ENCODE measurements at regions not wholly inside any gene's neighbourhood (a gene's known extent, or its start where the extent isn't known, plus 50 kb on each side); places are given as distances from the start of the nearest gene placed in this dataset.
"Not testable (repeated sequence)": the region's sequence is repeated elsewhere in the genome, so short reads cannot be mapped to it uniquely, and the experiment has no call there.

GRCh38 chr10:52391927-52392602 is 78.0 kb downstream of the DKK1 start:
- H3K4me2 ChIP-seq (ENCODE audit: insufficient read depth, low read length), result no peak overlapping the region
- no peaks in the 10 kb centered on the region for H4K20me1 ChIP-seq (ENCODE audit: insufficient read depth, low read length)
- H3K36me3 ChIP-seq (ENCODE audit: insufficient read depth, low read length), result no peaks in the 10 kb centered on the region
- no peaks in the 10 kb centered on the region for H3K79me2 ChIP-seq (ENCODE audit: insufficient read depth, low read length)
- DNase-seq (ENCODE audit: insufficient read length, low spot score, missing footprints), result no peak
- no peaks in the 10 kb centered on the region for H3K9me3 ChIP-seq (ENCODE audit: low read depth, low read length)
- no peak overlapping the region for H3K27ac ChIP-seq (ENCODE audit: low read depth, low read length)
- TF ChIP-seq CTCF (IDR thresholded peaks at IDR 0.05; ENCODE audit: extremely low read depth, low read depth, low read length), result no peak
- no peak overlapping the region for H2AFZ ChIP-seq (ENCODE audit: low read length)
- no peaks in the 10 kb centered on the region for H3K4me1 ChIP-seq (ENCODE audit: insufficient read depth, low read length)
- no peaks in the 10 kb centered on the region for H3K27me3 ChIP-seq (ENCODE audit: insufficient read depth, low read length)
- no peak overlapping the region for H3K4me3 ChIP-seq (ENCODE audit: insufficient read depth, low read length)

DNA sequence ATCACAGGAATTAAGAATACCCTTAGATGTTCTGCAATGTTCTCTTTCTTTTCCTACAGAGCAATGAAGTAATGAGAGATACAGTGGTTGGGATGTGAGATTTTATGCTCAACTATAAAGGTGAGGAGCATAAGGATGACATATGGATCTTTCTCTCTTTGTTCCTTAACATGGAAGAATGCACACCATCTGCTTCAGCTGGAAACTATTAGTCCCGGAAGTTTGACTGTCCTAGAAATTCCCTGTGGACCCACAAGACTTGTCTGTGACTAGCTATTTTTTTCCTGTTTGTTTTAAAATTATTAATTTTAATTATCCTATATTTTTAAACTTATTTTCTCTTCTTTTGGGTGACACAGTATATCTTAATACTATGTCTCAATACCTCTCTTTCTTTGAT is 80.2 kb downstream of the DKK1 start:
- no peaks in the 10 kb centered on the region for H3K4me1 ChIP-seq (ENCODE audit: insufficient read depth, low read length)
- DNase-seq (ENCODE audit: insufficient read length, low spot score, missing footprints), result no peak
- TF ChIP-seq CTCF (IDR thresholded peaks at IDR 0.05; ENCODE audit: extremely low read depth, low read depth, low read length), result no peak
- no peak overlapping the region for H3K4me2 ChIP-seq (ENCODE audit: insufficient read depth, low read length)
- H2AFZ ChIP-seq (ENCODE audit: low read length), result no peak overlapping the region
- no peaks in the 10 kb centered on the region for H3K9me3 ChIP-seq (ENCODE audit: low read depth, low read length)
- no peaks in the 10 kb centered on the region for H4K20me1 ChIP-seq (ENCODE audit: insufficient read depth, low read length)
- no peaks in the 10 kb centered on the region for H3K36me3 ChIP-seq (ENCODE audit: insufficient read depth, low read length)
- no peaks in the 10 kb centered on the region for H3K79me2 ChIP-seq (ENCODE audit: insufficient read depth, low read length)
- no peaks in the 10 kb centered on the region for H3K27me3 ChIP-seq (ENCODE audit: insufficient read depth, low read length)
- no peak overlapping the region for H3K4me3 ChIP-seq (ENCODE audit: insufficient read depth, low read length)
- no peak overlapping the region for H3K27ac ChIP-seq (ENCODE audit: low read depth, low read length)

- Histone ChIP-seq H3K4me2 (ENCODE audit: insufficient read depth, low read length) (peak overlapping the region; percentile 0), H3K4me1 (ENCODE audit: insufficient read depth, low read length) (no peaks in the 10 kb centered on the region), H4K20me1 (ENCODE audit: insufficient read depth, low read length) (no peaks in the 10 kb centered on the region), H3K79me2 (ENCODE audit: insufficient read depth, low read length) (no peaks in the 10 kb centered on the region), H3K36me3 (ENCODE audit: insufficient read depth, low read length) (no peaks in the 10 kb centered on the region), H2AFZ (ENCODE audit: low read length) (no peak overlapping the region), H3K27me3 (ENCODE audit: insufficient read depth, low read length) (no peaks in the 10 kb centered on the region), H3K4me3 (ENCODE audit: insufficient read depth, low read length) (no peak overlapping the region), H3K27ac (ENCODE audit: low read depth, low read length) (no peak overlapping the region), H3K9me3 (ENCODE audit: low read depth, low read length) (no peaks in the 10 kb centered on the region)
- no peak for DNase-seq (ENCODE audit: insufficient read length, low spot score, missing footprints)
- TF ChIP-seq CTCF (IDR thresholded peaks at IDR 0.05; ENCODE audit: extremely low read depth, low read depth, low read length), result no peak
These were observed 86.5 kb downstream of the DKK1 start for GRCh38 chr10:52400562-52400961.

DNA sequence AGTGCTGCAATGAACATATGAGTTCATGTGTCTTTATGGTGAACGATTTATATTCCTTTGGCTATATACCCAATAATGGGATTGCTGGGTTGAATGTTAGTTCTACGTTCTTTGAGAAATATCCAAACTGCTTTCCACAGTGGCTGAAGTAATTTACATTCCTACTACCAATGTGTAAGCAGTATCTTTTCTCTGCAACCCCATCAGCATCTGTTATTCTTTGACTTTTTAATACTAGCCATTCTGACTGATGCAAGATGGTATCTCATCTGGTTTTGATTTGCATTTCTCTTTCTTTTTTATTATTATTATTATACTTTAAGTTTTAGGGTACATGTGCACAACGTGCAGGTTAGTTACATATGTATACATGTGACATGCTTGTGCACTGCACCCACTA is 89.7 kb downstream of the DKK1 start:
- H3K79me2 ChIP-seq (ENCODE audit: insufficient read depth, low read length); H3K4me3 ChIP-seq (ENCODE audit: insufficient read depth, low read length); H3K4me1 ChIP-seq (ENCODE audit: insufficient read depth, low read length); H2AFZ ChIP-seq (ENCODE audit: low read length); H3K27me3 ChIP-seq (ENCODE audit: insufficient read depth, low read length); H3K9me3 ChIP-seq (ENCODE audit: low read depth, low read length); H3K4me2 ChIP-seq (ENCODE audit: insufficient read depth, low read length); H3K36me3 ChIP-seq (ENCODE audit: insufficient read depth, low read length); H3K27ac ChIP-seq (ENCODE audit: low read depth, low read length); H4K20me1 ChIP-seq (ENCODE audit: insufficient read depth, low read length); DNase-seq (ENCODE audit: insufficient read length, low spot score, missing footprints): not testable (repeated sequence)
